GM18867 (cell line): ENCODE measurements at regions not wholly inside any gene's neighbourhood (a gene's known extent, or its start where the extent isn't known, plus 50 kb on each side); places are given as distances from the start of the nearest gene placed in this dataset.

ENCODE experiments used
- ATAC-seq: cut with Tn5 transposase; IDR thresholded peaks from one replicate; pipeline ENCODE4 v1.9.1; 2021; ENCODE audit warnings: mild to moderate bottlenecking, moderate library complexity; ENCODE audit not compliant: unreplicated experiment

DNA sequence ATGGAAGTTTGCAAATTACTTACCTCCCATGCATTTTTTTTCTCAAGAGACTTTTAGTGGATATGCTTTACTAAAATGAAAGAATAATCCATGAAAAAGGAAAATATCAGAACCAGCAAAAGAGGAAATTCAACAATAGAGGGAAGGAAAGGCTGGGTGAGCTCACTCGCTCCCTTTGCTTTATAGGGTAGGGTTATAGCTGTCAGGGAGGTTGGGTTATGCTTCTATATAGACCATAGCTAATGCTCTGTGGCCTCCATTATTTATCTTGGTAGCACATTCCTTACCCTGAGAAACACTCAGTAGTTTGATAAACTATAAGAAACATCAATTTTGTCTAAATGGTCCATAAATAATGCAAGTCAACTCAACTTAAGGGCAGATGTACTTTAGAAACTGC lies 215.9 kb upstream of the FAR2 start:
- no peak for ATAC-seq

DNA sequence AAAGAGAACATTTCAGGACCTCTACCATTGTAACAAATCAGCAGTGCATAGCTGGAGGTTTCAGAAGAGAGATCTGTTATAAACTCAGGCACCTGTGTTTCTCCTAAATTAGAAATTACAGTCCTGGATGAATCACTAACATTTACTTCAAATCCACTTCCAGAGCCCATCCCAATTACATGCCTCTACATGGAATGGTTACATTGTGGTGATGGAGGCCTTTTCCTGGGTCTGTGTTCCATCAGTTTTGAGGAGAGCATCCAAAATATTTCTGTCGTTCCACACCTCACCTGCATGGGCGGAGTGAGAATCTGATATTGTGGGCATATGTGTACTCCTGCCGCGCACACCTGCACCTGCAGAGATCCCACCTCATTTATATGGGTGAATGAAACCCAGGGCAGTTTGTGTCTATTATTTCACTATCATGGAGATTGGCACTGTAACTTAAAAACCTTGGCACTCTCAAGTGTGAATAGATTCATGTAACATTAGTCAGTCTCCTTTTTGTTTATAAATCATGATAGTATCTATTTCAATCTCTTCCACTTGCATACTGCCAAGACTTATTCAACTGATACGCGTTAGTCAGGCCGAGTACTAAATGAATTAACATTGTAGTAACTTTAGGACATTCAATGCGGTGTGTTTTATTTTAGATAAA lies 215.1 kb upstream of the FAR2 start:
- ATAC-seq = no peak

- ATAC-seq = no peak
These were observed 212.9 kb upstream of the FAR2 start for GRCh38 chr12:28936221-28936620.

- no peak for ATAC-seq
These were observed 212.4 kb upstream of the FAR2 start for GRCh38 chr12:28936711-28937110.

- no peak for ATAC-seq
These were observed 211.9 kb upstream of the FAR2 start for GRCh38 chr12:28937196-28937595.

DNA sequence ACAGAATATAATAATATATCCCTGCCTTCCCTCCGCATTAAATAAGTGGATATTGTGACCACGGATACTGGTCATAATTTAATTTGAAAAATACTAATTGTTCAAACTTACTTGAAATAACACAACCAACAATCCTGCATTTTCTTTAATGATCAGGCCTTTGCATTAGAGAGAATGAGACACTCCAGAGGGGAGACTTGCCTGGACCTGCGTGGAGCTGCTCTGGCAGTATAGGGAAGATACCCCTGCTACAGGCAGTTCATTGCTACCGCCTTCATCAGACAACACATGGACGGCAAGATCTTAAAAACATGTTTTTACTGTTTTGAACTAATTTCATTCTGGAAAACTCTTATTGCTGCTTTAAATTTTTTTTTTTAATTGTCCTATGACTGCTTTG lies 211.0 kb upstream of the FAR2 start:
- no peak for ATAC-seq

DNA sequence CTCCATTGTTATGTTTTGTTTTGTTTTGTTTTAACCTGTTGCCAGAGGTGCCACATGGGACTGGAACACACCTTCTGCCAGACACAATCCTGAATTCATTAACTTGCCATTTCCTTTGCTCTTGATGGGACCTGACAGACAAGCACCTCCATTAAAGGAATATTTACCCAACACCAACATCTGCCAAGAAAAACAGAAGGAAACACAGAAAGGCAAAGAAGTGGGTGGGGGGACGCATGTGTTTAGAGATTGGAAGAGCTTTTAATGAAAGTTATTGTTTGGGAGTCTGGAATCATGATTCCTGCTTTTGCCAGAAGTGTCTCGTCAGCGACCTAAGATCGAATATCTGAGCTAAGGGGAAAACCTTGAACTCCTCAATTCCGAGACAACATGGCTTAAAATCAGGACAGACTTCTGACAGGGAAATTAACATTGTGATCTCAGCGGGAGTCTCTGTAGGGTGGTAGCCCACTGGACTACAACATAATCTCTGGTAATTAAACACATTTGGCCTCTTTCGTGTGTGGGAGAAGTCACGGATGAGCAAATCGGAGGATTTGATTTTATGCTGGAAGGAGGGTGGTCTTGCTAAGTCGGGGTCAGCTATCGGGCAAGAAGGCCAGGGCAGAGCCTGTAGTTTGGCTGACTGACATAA lies 210.4 kb upstream of the FAR2 start:
- ATAC-seq = no peak

DNA sequence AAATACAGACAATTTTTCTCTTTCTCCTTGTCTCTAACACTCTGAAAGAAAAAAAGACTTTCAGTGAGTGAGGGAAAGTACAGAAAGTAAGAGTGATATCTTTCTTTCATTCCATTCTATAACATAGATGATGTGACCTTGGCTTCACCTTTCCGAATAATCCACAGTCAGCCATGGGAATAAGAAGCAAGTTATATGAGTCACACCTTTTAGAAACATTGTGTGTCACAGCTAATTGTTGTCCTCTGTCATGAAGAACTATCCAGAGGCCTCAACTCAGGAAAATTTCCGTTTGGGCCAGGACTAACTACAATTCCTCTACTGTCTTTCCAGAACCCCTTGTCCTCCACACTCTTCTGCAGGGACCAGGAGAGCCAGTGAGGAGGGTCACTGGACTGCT lies 209.7 kb upstream of the FAR2 start:
- no peak for ATAC-seq

DNA sequence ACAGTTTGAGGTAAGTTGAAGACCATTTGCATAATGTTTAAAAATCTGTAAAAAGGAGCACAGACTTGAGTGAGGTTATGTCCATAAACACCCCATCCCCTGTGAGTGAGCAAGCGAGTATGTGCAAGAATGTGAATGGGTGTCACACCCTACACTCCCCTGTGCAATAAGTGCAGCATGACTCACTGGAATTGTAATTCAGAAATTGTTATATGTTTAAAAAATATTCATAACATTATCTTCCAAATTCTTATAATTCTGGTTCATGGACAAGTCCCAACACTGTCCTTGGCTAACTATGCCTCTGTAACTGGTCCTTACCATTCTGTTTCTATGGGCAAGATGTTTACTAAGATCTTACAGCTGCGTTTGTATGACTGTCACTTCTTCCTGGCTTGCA lies 207.8 kb upstream of the FAR2 start:
- no peak for ATAC-seq

DNA sequence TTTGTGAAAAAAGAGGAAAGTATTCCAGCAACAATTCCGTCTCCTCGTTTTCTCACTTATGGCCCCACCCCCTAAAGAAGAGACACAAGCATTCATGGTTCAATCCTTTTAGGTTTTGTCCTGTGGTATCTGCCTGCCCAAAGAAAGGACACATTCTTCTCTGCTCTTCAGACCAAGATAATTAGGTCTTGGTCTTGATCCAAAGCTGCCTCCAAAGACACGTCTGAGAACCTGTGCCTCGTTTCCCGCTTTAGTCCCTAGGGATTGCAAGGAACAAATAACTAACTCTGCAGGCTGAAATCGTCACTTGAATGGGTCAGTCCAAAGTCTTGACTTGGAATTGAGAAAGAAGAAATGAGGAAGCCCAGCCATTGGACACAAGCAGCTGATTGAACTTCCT lies 202.7 kb upstream of the FAR2 start:
- no peak for ATAC-seq

- ATAC-seq = no peak
These were observed 200.4 kb upstream of the FAR2 start for GRCh38 chr12:28948685-28949084.

DNA sequence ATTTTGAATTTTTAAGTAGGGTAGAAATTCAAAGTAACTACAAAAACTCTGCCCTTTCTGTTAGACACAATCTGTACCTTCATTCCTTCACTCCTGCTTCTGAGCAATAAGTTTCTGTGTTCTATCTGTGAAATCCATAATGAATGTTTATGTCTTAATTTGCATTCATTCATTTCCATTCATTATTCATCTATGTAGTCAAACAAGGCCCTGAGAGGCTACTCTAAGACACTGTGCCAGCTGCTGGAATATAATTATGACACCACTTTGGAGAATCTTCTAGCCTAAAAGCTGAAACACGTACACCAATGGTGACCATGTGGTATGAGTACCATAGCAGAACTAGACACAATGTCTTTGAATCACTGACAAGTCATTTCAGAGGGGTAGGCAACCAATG lies 199.9 kb upstream of the FAR2 start:
- no peak for ATAC-seq

DNA sequence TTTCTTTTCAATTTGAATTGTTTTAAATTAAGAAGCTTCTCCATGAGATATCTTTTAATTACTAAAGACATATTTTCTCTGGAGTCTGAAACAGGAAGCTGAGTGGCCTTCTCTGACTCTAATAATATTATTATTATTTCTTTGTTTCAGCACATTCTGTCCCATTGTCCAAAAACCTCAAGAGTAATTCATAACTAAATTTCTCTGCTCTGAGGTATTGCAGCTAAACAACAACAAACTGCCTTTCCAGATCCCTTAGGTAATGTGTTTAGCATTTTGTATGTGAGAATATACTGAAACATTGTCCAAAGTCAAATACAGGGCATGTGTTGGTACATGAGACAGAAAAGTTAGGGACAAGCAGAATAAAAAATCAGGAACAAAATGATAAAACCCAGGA lies 199.0 kb upstream of the FAR2 start:
- no peak for ATAC-seq

DNA sequence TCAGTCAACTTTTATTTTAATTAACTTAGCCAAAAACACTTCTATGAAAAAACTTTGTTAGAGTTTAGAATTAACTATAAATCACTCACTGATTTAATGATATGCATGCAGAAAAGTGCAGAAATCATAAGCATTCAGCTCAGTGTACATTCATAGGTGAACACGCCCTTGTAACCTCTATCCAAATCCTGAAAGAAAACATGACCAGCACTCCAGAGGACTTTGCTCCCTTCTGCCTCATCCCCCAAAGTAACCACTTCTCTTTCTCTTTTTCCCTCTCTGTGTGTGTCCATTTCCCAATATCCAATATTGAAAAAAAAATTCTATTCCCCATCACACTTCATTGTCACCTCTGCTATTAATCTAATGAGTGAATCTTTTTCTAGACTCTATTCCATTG lies 197.1 kb upstream of the FAR2 start:
- ATAC-seq = no peak

DNA sequence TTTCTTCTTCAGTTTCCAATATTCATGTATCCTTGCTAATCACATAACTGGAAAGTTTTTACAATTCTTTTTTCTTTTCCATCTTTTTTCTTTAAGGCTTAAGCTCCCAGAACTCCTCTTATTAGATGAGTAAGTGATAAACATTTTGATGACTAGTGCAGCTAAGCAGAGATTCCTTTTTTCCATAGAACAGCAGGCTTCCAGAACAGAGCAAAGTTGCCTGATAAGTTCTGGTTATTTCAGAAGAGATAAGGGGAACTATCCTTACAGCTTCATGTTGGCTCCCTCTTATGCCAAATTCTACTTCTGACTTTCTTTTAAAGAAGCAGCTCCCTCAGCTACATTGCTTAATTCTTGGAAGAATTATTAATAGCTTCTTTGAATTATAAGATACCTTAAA lies 194.7 kb upstream of the FAR2 start:
- no peak for ATAC-seq

DNA sequence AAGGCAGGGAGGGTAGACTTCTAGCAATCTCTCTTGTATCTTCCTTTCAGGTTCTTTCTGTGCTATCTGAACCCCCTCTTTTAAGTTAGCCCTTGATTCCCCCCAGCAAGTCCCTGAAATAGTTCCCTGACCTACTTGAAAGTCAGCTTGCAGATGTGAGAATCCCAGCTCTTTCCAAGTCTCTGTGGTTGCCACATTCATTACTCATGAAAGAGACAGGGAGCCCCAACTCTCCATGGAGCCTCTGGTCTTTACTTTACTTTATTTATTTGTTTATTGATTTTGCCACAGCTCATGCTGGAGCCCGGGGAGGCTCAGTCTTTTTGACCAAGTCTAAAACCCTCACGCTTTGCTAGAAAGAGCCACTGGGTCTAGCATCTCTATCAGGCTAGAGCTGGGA lies 193.6 kb upstream of the FAR2 start:
- no peak for ATAC-seq

DNA sequence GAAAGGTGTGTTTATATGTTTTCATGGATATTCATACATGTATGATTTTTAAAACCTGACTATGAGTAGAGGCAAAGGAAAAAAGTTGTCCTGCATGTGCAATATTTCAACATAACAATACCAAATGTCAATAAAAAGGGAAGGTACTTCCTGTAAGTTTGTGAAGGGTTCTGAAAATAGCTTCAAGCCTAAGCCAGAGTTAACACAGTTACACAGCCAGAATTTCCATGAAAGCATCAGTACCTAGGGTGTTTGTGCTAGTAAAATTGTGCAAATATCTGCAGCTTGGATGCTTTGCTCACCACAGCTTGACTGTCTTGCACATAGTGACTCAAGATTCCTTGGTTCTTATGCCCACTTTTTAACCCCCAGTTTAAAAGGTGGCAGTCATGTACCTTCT lies 193.1 kb upstream of the FAR2 start:
- ATAC-seq = no peak

- no peak for ATAC-seq
These were observed 190.4 kb upstream of the FAR2 start for GRCh38 chr12:28958553-28959195.

- ATAC-seq = peak; percentile 74
These were observed 187.1 kb upstream of the FAR2 start for GRCh38 chr12:28961948-28962384.

DNA sequence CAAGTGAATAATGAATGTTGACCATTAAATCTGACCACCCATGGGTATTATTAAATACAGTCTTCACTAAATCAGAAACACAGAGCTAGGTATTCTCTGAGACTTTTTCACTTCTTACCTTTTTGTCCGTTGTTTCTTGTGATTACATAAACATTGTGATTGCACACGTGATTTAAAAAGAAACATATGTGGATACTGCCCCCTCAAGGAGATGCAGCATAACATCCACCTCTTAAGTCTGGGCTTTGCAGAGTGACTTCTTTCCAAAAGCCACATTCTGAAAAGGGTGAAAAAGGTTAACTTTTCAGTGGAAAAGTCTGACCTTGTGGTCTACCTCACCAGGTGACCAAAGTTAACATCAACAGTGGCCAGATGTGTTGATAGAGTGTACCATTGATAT lies 185.5 kb upstream of the FAR2 start:
- ATAC-seq = peak; percentile 38

DNA sequence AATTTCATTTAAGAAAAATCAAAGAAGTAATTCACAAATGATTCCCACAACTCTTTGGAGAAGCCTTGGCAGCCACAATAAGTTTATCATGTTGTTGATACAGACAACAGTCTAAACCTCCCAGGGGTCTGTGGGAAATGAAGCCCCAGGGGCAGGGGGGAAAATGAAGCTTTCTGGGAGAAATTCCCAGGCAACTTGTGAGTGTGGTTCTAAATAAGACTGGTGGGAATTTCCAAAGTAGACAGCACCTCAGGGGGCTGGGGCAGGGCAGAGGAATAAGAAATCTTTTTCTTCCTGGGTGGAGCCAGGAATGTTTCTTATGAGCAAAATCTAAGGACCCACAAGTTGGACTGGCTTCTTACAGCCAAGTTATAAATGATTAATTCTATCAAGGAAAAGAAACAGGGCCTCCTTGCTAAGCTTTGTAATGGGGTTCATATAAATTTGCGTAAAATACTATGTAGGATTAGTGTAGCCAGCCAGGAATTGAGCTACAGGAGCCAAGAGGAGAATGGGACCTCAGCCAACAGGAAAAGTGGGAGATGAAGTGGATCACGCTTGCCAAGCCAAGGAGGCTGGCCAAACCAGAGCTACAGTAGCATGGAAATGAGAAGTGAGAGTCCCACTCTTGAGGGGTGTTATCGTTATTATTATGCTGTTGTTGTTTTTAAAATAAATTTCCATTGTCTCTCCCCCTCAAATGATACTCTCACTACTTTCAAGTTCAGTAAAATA lies 182.9 kb upstream of the FAR2 start:
- no peak for ATAC-seq

GRCh38 chr12:28967426-28967825 lies 181.7 kb upstream of the FAR2 start:
- ATAC-seq = no peak
